Activated naive CD8-positive, alpha-beta T cell treated with anti-CD3 and anti-CD28 coated beads, Interleukin-2, amount 10 ng/mL, durations not matched to agents 7 days and 5 days (primary cell): ENCODE measurements at regions not wholly inside any gene's neighbourhood (a gene's known extent, or its start where the extent isn't known, plus 50 kb on each side); places are given as distances from the start of the nearest gene placed in this dataset.
A peak's percentile ranks its signal among the peaks of the same experiment; 100 is the strongest.

ENCODE experiments used
- ATAC-seq: fragments of 150-1000 bp; cut with Tn5 transposase; one replicate; pipeline ENCODE4 v1.10.0; 2021; ENCODE audit warnings: low read depth, moderate library complexity
- POLR2A ChIA-PET: fragments of 350-600 bp; sonication (Branson Sonifier 250); formaldehyde crosslinking; loops from one replicate; lab custom pipeline; 2021; ENCODE audit warnings: antibody characterized with exemption; lab: Charles Lee
- DNase-seq: peaks from one replicate; pipeline ENCODE4 v3.0.0; 2021
- H3K27ac Mint-ChIP-seq: one replicate; pipeline ENCODE4 v1.8.0; 2022; ENCODE audit warnings: mild to moderate bottlenecking, mixed read lengths
- H3K27me3 Mint-ChIP-seq: one replicate; pipeline ENCODE4 v1.8.0; 2022; ENCODE audit warnings: mild to moderate bottlenecking, moderate library complexity, mixed read lengths
- H3K36me3 Mint-ChIP-seq: one replicate; pipeline ENCODE4 v1.8.0; 2021; ENCODE audit warnings: mild to moderate bottlenecking, mixed read lengths
- H3K4me1 Mint-ChIP-seq: one replicate; pipeline ENCODE4 v1.8.0; 2021; ENCODE audit warnings: mixed read lengths
- H3K4me3 Mint-ChIP-seq: one replicate; pipeline ENCODE4 v1.8.0; 2022; ENCODE audit warnings: mild to moderate bottlenecking, moderate library complexity, mixed read lengths
- H3K9me3 Mint-ChIP-seq: one replicate; pipeline ENCODE4 v1.8.0; 2021; ENCODE audit warnings: mixed read lengths

DNA sequence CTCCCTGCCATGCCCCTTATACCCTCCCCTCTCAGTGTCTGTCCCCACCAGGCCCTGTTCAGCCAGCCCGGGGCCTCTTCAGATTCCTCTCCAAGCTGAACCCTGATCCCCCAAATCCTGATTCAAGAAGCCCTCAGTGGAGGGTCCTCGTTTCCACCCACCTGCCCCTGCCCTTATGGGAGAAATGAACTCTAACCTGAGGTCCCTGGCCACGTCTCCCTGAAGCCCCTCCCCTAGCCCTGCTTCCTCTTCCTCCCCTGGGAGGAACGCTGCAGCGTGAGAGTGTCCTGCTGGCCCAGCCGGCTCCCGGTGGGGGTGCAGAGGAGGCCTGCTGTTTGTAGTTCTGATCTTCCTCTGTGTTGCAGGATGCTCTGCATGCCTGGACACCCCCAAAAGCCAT, 56.7 kb upstream of the GLI2 start:
- no peak for ATAC-seq
- POLR2A ChIA-PET: no interaction called here
- Mint-ChIP-seq H3K4me3 (no peak overlapping the region), H3K27ac (no peak overlapping the region), H3K9me3 (no peaks in the 10 kb centered on the region), H3K27me3 (peaks cover 19% of the 10 kb centered on the region), H3K36me3 (no peaks in the 10 kb centered on the region), H3K4me1 (peaks cover 4% of the 10 kb centered on the region)
- no peak for DNase-seq

DNA sequence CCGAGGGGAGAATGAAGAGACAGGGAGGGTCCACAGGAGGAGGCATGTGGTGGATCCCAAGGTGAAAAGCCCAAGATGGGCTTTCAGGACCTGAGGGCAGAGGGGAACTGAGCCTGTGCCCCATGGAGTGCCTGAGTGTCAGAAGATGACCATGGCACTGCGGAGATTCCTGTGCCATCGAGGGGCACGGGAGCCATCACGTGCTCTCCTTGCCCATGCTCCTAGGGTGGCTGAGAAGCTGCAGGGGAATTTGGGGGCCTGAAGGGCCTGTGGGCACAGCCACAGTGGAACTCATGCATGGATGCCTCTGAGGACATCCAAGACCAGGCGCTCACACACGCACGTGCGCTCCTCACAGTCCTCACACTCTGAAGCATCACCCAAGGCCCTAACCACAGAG, 56.1 kb upstream of the GLI2 start:
- Mint-ChIP-seq H3K36me3 (no peaks in the 10 kb centered on the region), H3K9me3 (no peaks in the 10 kb centered on the region)
- POLR2A ChIA-PET: no interaction called here

DNA sequence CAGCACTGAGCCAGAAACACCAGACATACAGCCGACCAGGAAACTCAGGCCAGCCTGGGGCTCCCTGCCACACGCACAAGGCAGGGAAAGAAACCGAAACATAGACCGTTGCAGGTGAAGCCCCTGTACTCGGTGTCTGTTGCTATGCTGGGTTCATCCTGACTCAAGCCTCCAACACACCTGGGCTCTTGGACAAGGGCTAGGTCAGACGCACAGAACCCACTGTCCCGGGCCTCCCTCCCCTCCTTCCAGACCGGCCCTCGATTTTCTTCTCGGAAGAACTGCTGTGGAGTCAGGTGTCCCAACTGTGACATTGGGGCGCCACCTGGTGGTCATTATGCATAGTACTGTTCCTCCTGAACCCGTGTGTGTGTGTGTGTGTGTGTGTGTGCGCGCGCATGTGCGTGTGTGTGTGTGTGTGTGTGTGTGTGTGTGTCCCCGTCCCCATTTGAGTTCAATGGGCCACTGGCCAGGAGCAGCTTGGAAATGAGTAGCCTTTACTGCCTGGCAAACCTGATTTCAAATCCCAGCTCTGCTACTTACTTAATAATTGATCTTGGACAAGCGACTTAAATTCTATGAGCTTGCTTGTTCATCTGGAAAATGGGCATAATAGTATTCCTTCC, 55.4 kb upstream of the GLI2 start:
- ATAC-seq (peak; percentile 79), DNase-seq (peak; percentile 74)
- Mint-ChIP-seq H3K36me3 (no peaks in the 10 kb centered on the region), H3K4me3 (peak overlapping the region; percentile 24), H3K27me3 (peaks cover 19% of the 10 kb centered on the region), H3K9me3 (no peaks in the 10 kb centered on the region), H3K27ac (no peak overlapping the region), H3K4me1 (peaks cover 4% of the 10 kb centered on the region)
- POLR2A ChIA-PET: interaction anchor here (0.5 to 0.6 kb wide), 2 partner anchors 570 to 883 kb away, joined by 3 read pairs; no protein-coding TSS in a partner anchor

More for the DNA sequence above, 56.1 kb upstream of the GLI2 start:
- H3K4me3 Mint-ChIP-seq: no peak overlapping the region
- no peak for DNase-seq
- no peak for ATAC-seq
- peaks cover 19% of the 10 kb centered on the region for H3K27me3 Mint-ChIP-seq
- no peak overlapping the region for H3K27ac Mint-ChIP-seq
- peaks cover 4% of the 10 kb centered on the region for H3K4me1 Mint-ChIP-seq

DNA sequence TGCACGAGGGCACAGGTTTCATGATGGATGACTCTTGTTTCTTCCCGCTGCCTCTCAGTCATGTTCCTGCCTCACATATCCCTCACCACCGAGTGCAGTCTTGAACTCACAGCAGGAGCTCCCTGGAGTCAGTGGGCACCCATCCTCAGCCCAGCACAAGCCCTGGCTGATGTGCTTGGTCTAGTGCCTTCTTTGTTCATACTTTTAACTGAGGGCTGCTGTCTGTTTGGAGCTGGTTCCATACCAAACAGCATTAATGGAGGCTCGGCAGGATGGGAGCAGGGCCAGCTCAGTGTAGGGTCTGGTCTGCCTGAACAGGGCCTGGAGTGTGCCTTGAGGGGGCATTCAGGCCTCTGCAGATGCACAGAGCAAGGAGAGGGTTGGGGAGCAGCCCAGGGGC, 54.5 kb upstream of the GLI2 start:
- H3K9me3 Mint-ChIP-seq: no peaks in the 10 kb centered on the region
- H3K4me3 Mint-ChIP-seq: no peak overlapping the region
- H3K27me3 Mint-ChIP-seq: peaks cover 16% of the 10 kb centered on the region
- DNase-seq: no peak
- peaks cover 2% of the 10 kb centered on the region for H3K4me1 Mint-ChIP-seq
- H3K36me3 Mint-ChIP-seq: no peaks in the 10 kb centered on the region
- POLR2A ChIA-PET: no interaction called here
- ATAC-seq: no peak
- H3K27ac Mint-ChIP-seq: no peak overlapping the region

DNA sequence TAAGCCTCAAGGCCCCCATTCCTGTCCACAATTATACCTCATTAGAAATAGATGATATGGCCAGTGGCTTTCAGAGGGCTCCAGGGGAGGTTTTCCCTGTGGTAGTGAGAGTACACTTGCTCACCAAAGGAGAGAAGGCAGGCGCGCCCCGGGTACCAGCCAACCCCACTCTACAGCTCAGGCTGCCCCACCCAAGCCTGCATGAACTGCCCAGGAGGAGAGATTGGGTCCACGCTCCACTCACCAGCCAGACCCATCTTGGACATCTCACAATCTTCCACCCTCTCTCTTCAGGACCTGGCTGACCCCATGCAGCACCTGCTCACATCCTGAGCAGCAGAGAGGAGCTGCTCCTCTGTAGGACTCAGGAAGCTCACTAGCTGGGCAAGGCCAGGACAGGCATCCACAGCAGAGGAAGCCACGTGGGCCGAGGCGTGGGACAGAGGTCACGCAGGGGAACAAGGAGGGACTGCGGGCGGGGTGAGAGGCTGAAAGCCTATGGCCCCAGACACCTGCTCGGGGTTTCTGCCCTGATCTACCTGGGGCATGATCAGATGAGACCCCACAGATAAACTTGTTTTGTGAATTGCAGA, 53.9 kb upstream of the GLI2 start:
- H3K27ac Mint-ChIP-seq: no peak overlapping the region
- H3K27me3 Mint-ChIP-seq: peaks cover 12% of the 10 kb centered on the region
- H3K4me1 Mint-ChIP-seq: peaks cover 2% of the 10 kb centered on the region
- H3K36me3 Mint-ChIP-seq: no peaks in the 10 kb centered on the region
- H3K4me3 Mint-ChIP-seq: no peak overlapping the region
- DNase-seq (no peak), ATAC-seq (no peak)
- H3K9me3 Mint-ChIP-seq: no peaks in the 10 kb centered on the region
- POLR2A ChIA-PET: no interaction called here

DNA sequence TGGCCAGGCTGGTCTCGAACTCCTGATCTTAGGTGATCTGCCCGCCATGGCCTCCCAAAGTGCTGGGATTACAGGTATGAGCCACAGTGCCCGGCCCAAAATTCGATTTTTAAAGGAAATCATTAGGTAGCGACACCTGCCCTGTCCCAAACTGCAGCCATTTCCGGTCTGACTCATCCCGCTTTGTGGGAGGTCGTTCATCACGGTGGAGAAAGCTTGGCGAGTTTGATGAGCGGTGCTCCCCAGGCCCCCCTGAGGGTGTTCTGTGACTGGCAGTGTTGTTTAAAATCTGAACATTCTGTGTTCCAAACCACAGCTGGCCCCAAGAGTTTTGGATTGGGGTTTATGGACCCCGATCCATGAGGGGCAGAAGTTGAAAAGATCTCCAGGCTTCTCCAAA, 53.0 kb upstream of the GLI2 start:
- ATAC-seq (no peak), DNase-seq (no peak)
- Mint-ChIP-seq H3K36me3 (no peaks in the 10 kb centered on the region), H3K9me3 (no peaks in the 10 kb centered on the region), H3K27me3 (peaks cover 7% of the 10 kb centered on the region), H3K4me1 (peaks cover 2% of the 10 kb centered on the region), H3K4me3 (no peak overlapping the region), H3K27ac (no peak overlapping the region)
- POLR2A ChIA-PET: no interaction called here

DNA sequence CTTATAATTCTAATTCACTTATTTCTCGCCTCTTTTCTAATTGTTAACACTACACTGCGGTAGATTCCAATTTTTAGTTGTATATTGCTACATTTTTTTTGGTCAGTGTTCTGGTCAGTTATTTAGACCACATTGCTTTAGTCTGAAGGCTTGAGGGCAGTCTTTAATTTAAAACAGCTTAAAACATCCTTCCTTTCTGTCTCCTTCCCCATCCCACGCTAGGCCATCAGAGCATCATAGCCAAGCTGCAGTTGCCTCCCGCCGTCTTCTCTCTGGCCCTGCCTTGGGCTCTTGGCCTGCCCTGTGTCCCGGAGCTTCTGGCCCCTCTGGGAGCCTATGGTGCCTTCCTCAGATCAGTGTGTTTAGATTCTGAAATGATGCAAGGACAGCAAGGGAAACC, 52.6 kb upstream of the GLI2 start:
- POLR2A ChIA-PET: no interaction called here

DNA sequence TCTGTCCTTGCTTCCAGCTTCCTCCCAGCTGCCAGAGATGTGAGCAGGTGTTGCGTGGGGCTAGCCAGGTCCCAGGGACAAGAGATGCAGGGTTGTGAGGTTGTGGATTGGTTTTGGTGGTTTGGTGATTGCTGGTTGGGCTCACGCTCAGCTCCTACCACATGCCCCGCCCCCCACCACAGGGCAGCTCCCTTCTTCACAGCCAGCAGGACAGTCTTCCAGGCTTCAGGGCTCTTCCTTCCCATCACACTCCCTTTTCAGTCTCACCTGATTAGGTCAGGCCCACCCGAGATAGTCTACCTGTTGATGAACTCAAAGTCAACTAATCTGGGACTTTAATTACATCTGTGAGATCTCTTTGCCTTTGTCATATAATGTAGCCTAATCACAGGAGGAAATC, 52.0 kb upstream of the GLI2 start:
- DNase-seq (no peak), ATAC-seq (no peak)
- H3K36me3 Mint-ChIP-seq: no peaks in the 10 kb centered on the region
- H3K4me3 Mint-ChIP-seq: no peak overlapping the region
- no peak overlapping the region for H3K27ac Mint-ChIP-seq
- H3K9me3 Mint-ChIP-seq: no peaks in the 10 kb centered on the region
- H3K27me3 Mint-ChIP-seq: peaks cover 2% of the 10 kb centered on the region
- peaks cover 2% of the 10 kb centered on the region for H3K4me1 Mint-ChIP-seq
- POLR2A ChIA-PET: no interaction called here

More for the DNA sequence above, 52.6 kb upstream of the GLI2 start:
- ATAC-seq: no peak
- Mint-ChIP-seq H3K36me3 (no peaks in the 10 kb centered on the region), H3K4me1 (peaks cover 2% of the 10 kb centered on the region), H3K4me3 (no peak overlapping the region), H3K27ac (no peak overlapping the region), H3K9me3 (no peaks in the 10 kb centered on the region), H3K27me3 (peaks cover 3% of the 10 kb centered on the region)
- no peak for DNase-seq

DNA sequence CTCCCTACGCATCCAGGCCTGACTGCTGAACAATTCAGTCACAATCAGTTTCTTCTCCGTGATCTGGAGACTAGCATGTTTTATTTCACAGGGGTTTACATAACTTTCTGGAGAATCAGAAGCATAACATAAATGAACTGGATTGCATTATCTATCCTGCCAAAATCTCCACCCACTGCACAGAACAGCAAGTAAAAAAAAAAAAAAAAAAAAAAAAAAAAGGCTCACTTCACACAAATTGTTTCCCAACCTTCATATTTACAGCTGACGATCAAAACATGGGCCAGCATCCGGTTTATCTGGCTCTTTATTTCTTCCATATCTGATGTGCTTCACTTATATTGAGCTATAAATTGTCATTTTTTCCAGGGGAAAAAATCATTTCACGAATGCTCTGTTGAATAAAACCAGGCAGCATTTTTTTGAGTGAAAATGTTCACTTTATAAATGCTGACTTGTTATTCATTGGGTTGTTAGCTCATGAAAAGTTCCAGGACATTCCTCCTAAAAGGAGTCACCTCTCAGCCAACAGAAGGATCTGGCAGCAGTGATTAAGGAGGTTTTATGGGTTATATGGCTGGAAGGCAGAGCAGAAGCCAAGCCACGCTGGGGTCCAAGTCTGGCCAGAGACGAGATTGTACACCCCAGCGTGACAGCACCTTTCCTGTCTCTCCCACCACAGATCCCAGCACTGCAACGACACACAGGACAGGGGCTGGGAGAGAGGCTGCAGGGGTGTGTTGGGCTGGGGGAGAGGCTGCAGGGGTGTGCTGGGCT, 51.2 kb upstream of the GLI2 start:
- ATAC-seq: no peak
- Mint-ChIP-seq H3K4me1 (peaks cover 2% of the 10 kb centered on the region), H3K4me3 (no peak overlapping the region)

DNA sequence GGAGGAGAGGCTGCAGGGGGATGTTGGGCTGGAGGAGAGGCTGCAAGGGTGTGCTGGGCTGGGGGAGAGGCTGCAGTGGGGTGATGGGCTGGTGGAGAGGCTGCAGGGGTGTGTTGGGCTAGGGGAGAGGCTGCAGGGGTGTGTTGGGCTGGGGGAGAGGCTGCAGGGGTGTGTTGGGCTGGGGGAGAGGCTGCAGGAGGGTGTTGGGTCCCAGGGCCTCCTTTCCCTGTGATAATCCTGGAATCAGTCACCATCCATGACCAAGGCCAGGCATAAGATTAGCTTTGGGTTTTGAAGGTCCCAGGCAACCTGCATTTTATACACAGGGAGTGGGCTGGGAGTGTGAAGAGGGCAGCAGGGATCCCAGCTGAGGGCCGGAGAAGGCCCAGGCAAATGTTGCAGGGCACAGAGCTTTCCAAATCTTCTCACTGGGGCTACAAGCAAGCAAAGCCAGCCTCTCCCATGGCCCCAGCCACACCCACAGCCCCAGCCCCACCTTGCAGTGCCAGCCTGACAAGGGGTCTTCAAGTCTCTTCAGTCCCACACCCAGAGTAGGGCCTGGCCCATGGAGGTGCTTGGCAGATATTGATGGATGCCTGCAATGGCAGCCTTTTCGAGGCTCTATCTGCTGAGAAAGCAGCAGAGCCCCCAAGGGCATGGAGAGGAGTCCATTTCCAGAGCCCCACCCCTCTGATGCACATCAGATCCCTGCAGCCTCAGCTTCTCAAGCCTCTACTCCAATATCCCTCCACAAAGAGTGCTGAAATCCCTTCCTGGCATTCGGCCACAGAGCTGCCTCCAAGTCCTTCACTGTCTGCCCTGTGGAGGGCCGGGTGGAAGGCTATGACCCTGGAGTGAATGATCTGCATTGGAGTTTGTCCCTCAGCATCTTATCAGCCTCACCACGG, 50.3 kb upstream of the GLI2 start:
- ATAC-seq: no peak
- H3K36me3 Mint-ChIP-seq: no peaks in the 10 kb centered on the region
- DNase-seq: no peak
- POLR2A ChIA-PET: interaction anchor here (0.6 kb wide), 1 partner anchor 353 kb away, joined by 3 read pairs; no protein-coding TSS in a partner anchor
- H3K27ac Mint-ChIP-seq: no peak overlapping the region
- peaks cover under 1% of the 10 kb centered on the region for H3K4me1 Mint-ChIP-seq
- no peaks in the 10 kb centered on the region for H3K9me3 Mint-ChIP-seq
- peaks cover 12% of the 10 kb centered on the region for H3K27me3 Mint-ChIP-seq
- no peak overlapping the region for H3K4me3 Mint-ChIP-seq

More for the DNA sequence above, 51.2 kb upstream of the GLI2 start:
- DNase-seq: no peak
- H3K36me3 Mint-ChIP-seq: no peaks in the 10 kb centered on the region
- POLR2A ChIA-PET: interaction anchor here (0.6 kb wide), 3 partner anchors 53 to 977 kb away, joined by 3 to 4 read pairs (median 3); no protein-coding TSS in a partner anchor
- peaks cover 7% of the 10 kb centered on the region for H3K27me3 Mint-ChIP-seq
- no peaks in the 10 kb centered on the region for H3K9me3 Mint-ChIP-seq
- H3K27ac Mint-ChIP-seq: no peak overlapping the region
